Thyroid gland (tissue), 4 donors: ENCODE measurements at regions not wholly inside any gene's neighbourhood (a gene's known extent, or its start where the extent isn't known, plus 50 kb on each side); places are given as distances from the start of the nearest gene placed in this dataset.

Experiments used
- POLR2A ChIP-seq, 2 donors: fragments of 450-650 bp; IDR thresholded peaks; one replicate each; pipeline ENCODE4 v1.6.1; 2017; ENCODE audit warnings: antibody characterized with exemption in 2 of 2, mild to moderate bottlenecking in 2 of 2, moderate library complexity in 1 of 2
- TF ChIP-seq, protein P1 (sequence below), 6 experiments: fragments of 200-600 bp in 3 of 6; fragments of 450-650 bp in 3 of 6; sonication (generic) in 3 of 6; IDR thresholded peaks; one replicate each; pipeline ENCODE4 v1.5.1; 2016 to 2019; ENCODE audit warnings: antibody characterized with exemption in 6 of 6, mild to moderate bottlenecking in 2 of 6, inconsistent platforms in 1 of 6, moderate library complexity in 1 of 6

DNA sequence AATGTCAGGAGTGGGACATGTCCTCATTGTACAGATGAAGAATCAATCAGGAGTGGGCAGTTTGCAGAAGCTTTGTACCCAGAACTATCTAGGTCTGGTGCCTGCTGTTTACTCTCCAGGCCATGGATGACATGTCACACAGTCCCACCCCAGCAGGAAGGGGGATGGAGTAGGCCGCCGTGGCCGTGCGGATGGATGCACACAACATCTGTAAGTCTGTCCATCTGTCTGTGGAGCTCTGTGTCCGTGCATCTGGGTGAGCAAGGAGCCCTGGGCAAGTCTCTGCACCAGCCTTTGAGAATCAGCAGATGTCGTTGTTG lies 311.5 kb upstream of the IRX4 start:
- TF ChIP-seq, protein P1, sequence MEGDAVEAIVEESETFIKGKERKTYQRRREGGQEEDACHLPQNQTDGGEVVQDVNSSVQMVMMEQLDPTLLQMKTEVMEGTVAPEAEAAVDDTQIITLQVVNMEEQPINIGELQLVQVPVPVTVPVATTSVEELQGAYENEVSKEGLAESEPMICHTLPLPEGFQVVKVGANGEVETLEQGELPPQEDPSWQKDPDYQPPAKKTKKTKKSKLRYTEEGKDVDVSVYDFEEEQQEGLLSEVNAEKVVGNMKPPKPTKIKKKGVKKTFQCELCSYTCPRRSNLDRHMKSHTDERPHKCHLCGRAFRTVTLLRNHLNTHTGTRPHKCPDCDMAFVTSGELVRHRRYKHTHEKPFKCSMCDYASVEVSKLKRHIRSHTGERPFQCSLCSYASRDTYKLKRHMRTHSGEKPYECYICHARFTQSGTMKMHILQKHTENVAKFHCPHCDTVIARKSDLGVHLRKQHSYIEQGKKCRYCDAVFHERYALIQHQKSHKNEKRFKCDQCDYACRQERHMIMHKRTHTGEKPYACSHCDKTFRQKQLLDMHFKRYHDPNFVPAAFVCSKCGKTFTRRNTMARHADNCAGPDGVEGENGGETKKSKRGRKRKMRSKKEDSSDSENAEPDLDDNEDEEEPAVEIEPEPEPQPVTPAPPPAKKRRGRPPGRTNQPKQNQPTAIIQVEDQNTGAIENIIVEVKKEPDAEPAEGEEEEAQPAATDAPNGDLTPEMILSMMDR (IDR thresholded peaks at IDR 0.05) = no peak
- TF ChIP-seq POLR2A (IDR thresholded peaks at IDR 0.05) = no peak
